Activated T-helper 1 cell treated with anti-CD3 and anti-CD28 coated beads, Interleukin-12 subunit alpha, Interleukin-12 subunit beta, Interleukin-2, Interleukin-4 antibody, amounts not matched to agents 30 ng/mL and 10 ng/mL and 1 ng/mL, durations not matched to agents 14 hours and 24 hours and 36 hours (primary cell): ENCODE measurements at regions not wholly inside any gene's neighbourhood (a gene's known extent, or its start where the extent isn't known, plus 50 kb on each side); places are given as distances from the start of the nearest gene placed in this dataset.

Experiments
- DNase-seq: peaks from one replicate; pipeline ENCODE4 v3.0.0; 2021; ENCODE audit warnings: low spot score
- H3K27ac Mint-ChIP-seq: one replicate; pipeline ENCODE4 v1.8.0; 2021; ENCODE audit warnings: mild to moderate bottlenecking, mixed read lengths
- H3K27me3 Mint-ChIP-seq: one replicate; pipeline ENCODE4 v1.8.0; 2022; ENCODE audit warnings: mild to moderate bottlenecking, moderate library complexity, mixed read lengths; ENCODE audit not compliant: insufficient read depth
- H3K36me3 Mint-ChIP-seq: one replicate; pipeline ENCODE4 v1.8.0; 2021; ENCODE audit warnings: low read depth, mixed read lengths
- H3K4me1 Mint-ChIP-seq: one replicate; pipeline ENCODE4 v1.8.0; 2021; ENCODE audit warnings: low read depth, mixed read lengths
- H3K4me3 Mint-ChIP-seq: one replicate; pipeline ENCODE4 v1.8.0; 2021; ENCODE audit warnings: mild to moderate bottlenecking, moderate library complexity, mixed read lengths
- H3K9me3 Mint-ChIP-seq: one replicate; pipeline ENCODE4 v1.8.0; 2021; ENCODE audit warnings: mixed read lengths
- intact Hi-C: fragments of 100-400 bp; cut with micrococcal nuclease; formaldehyde crosslinking; loops from one replicate; pipeline ENCODE4 v1.15.1; 2024

GRCh38 chr5:123785162-123786071 lies 273.4 kb downstream of the CSNK1G3 start:
- intact Hi-C loops, result no loop called here
- no peak for DNase-seq
- no peaks in the 10 kb centered on the region for H3K4me1 Mint-ChIP-seq
- H3K27ac Mint-ChIP-seq, result no peak overlapping the region
- no peaks in the 10 kb centered on the region for H3K36me3 Mint-ChIP-seq
- H3K9me3 Mint-ChIP-seq, result no peaks in the 10 kb centered on the region
- no peak overlapping the region for H3K4me3 Mint-ChIP-seq
- H3K27me3 Mint-ChIP-seq, result no peaks in the 10 kb centered on the region

DNA sequence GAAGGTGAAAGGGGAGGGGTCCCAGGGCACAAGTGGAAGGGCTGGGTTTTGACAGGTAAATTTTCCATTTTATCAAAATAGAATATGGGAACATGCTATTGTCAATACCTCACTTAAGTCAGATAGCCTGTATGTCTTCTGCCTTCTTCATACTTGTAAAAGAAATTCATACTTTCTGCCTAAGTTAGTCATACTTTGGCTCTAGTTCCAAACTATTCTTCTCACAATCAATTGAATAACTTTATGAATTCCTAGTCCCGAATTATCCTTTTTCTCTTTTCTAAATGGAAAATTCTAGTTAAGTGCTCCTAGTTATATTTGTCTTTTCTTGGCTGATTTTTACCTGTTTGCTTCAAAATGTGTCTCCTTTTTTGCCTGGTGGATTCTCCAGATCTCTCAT lies 271.4 kb downstream of the CSNK1G3 start:
- H3K4me1 Mint-ChIP-seq, result no peaks in the 10 kb centered on the region
- no peak overlapping the region for H3K4me3 Mint-ChIP-seq
- no peaks in the 10 kb centered on the region for H3K9me3 Mint-ChIP-seq
- no peak overlapping the region for H3K27ac Mint-ChIP-seq
- H3K27me3 Mint-ChIP-seq, result no peaks in the 10 kb centered on the region
- H3K36me3 Mint-ChIP-seq, result no peaks in the 10 kb centered on the region
- intact Hi-C loops, result no loop called here
- DNase-seq, result no peak

GRCh38 chr5:123778641-123779040 lies 266.7 kb downstream of the CSNK1G3 start:
- Mint-ChIP-seq H3K27ac (no peak overlapping the region), H3K4me1 (no peaks in the 10 kb centered on the region), H3K36me3 (no peaks in the 10 kb centered on the region), H3K9me3 (no peaks in the 10 kb centered on the region), H3K27me3 (no peaks in the 10 kb centered on the region), H3K4me3 (no peak overlapping the region)
- intact Hi-C loops, result no loop called here
- DNase-seq, result no peak

- Mint-ChIP-seq H3K27ac (no peak overlapping the region), H3K4me3 (no peak overlapping the region), H3K4me1 (no peaks in the 10 kb centered on the region), H3K9me3 (no peaks in the 10 kb centered on the region), H3K27me3 (no peaks in the 10 kb centered on the region), H3K36me3 (no peaks in the 10 kb centered on the region)
- DNase-seq, result no peak
- intact Hi-C loops, result no loop called here
Measured at GRCh38 chr5:123776761-123777160, 264.8 kb downstream of the CSNK1G3 start.

DNA sequence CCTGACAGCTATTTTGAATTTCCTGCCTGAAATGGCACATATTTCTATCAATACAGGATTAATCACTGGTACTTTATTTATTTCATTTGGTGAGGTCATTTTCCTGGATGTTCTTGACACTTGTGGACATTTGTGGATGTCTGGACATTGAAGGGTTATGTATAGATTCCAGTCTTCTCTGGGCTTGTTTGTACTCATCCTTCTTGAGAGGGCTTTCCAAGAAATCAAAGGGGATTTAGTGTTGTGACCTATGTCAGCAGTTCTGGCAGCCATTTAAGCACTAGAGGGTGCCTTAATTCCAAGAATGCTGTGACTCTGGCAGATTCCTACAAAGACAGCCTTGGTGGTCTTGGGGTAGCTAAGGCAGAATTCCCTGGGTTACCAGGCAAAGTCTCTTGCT lies 259.7 kb downstream of the CSNK1G3 start:
- intact Hi-C loops, result no loop called here
- no peaks in the 10 kb centered on the region for H3K9me3 Mint-ChIP-seq
- no peak overlapping the region for H3K4me3 Mint-ChIP-seq
- no peaks in the 10 kb centered on the region for H3K27me3 Mint-ChIP-seq
- no peaks in the 10 kb centered on the region for H3K4me1 Mint-ChIP-seq
- H3K27ac Mint-ChIP-seq, result no peak overlapping the region
- no peaks in the 10 kb centered on the region for H3K36me3 Mint-ChIP-seq
- no peak for DNase-seq

DNA sequence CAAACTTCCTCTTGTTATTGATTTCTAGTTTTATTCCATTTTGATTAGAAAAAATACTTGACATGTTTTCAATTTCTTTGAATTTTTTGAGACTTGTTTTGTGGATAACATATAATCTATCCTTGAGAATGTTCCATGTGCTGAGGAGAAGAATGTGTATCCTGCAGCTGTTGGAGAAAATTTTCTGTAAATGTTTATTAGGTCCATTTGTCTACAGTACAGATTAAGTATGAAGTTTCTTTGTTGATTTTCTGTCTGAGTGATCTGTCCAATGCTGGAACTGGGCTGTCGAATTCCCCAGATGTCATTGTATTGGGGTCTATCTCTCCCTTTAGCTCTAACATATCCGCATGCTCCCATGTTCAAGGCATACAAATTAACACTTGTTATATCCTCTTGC lies 251.2 kb downstream of the CSNK1G3 start:
- no peak overlapping the region for H3K27ac Mint-ChIP-seq
- no peak overlapping the region for H3K4me3 Mint-ChIP-seq
- intact Hi-C loops, result no loop called here
- H3K36me3 Mint-ChIP-seq, result no peaks in the 10 kb centered on the region
- H3K27me3 Mint-ChIP-seq, result no peaks in the 10 kb centered on the region
- no peaks in the 10 kb centered on the region for H3K4me1 Mint-ChIP-seq
- no peak for DNase-seq
- H3K9me3 Mint-ChIP-seq, result no peaks in the 10 kb centered on the region

DNA sequence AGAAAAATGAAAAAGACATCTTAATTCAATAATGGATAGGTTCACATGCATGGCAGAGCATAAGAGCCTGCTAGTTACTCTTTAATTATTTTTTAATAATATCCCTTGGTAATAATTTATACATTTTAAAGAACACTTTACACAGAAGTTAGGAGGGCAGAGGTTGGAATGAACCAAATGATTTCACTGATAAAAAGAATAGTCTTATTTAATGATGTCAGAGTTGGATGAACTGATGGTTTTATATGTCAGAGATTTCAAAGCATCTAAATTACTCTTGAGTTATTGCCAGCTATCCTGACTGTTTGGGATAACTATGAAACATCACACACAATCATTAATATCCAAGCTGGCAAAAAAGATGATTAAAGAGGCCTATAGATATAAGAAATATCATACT lies 244.8 kb downstream of the CSNK1G3 start:
- Mint-ChIP-seq H3K36me3 (no peaks in the 10 kb centered on the region), H3K27me3 (no peaks in the 10 kb centered on the region), H3K9me3 (no peaks in the 10 kb centered on the region), H3K27ac (no peak overlapping the region), H3K4me3 (no peak overlapping the region), H3K4me1 (no peaks in the 10 kb centered on the region)
- DNase-seq, result no peak
- intact Hi-C loops, result no loop called here

- no peaks in the 10 kb centered on the region for H3K27me3 Mint-ChIP-seq
- no peak overlapping the region for H3K27ac Mint-ChIP-seq
- no peaks in the 10 kb centered on the region for H3K4me1 Mint-ChIP-seq
- H3K9me3 Mint-ChIP-seq, result no peaks in the 10 kb centered on the region
- no peaks in the 10 kb centered on the region for H3K36me3 Mint-ChIP-seq
- no peak for DNase-seq
- no peak overlapping the region for H3K4me3 Mint-ChIP-seq
- intact Hi-C loops, result no loop called here
Measured at GRCh38 chr5:123756318-123756665, 244.3 kb downstream of the CSNK1G3 start.

DNA sequence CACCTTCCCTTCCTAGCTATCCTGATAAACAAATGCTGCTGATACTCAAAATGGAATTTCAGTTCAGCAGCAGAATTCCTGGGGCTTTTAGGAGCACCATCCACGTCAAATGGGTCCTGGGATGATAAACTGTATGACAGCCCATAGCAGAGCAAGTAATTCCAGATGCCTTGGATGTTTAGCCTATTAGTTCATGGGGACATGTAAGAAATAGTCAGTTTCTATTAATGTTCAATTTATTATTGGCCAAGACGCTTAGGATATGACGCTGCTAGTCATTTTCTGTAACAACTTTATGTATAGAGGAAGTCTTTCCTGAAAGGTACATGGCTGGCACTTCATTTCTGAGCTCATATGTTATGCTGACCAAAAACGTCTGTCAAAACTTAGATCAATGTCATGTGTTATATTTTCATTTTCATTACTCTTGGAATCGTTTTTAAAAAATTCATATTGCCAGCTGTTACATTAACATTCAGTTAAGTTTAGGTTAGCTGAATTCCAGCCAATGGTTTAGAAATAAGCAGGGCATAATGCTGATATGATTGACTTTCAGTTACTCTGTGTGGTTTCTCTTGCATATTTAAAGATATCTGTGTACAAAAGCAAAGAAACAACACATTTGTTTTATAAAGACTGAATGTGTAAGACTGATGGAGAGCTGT lies 243.8 kb downstream of the CSNK1G3 start:
- H3K9me3 Mint-ChIP-seq, result no peaks in the 10 kb centered on the region
- intact Hi-C loops, result no loop called here
- no peak overlapping the region for H3K27ac Mint-ChIP-seq
- H3K4me1 Mint-ChIP-seq, result no peaks in the 10 kb centered on the region
- H3K27me3 Mint-ChIP-seq, result no peaks in the 10 kb centered on the region
- no peaks in the 10 kb centered on the region for H3K36me3 Mint-ChIP-seq
- DNase-seq, result no peak
- no peak overlapping the region for H3K4me3 Mint-ChIP-seq

GRCh38 chr5:123754908-123755307 lies 242.9 kb downstream of the CSNK1G3 start:
- no peaks in the 10 kb centered on the region for H3K4me1 Mint-ChIP-seq
- H3K27me3 Mint-ChIP-seq, result no peaks in the 10 kb centered on the region
- no peaks in the 10 kb centered on the region for H3K36me3 Mint-ChIP-seq
- intact Hi-C loops, result no loop called here
- no peak for DNase-seq
- H3K27ac Mint-ChIP-seq, result no peak overlapping the region
- no peaks in the 10 kb centered on the region for H3K9me3 Mint-ChIP-seq
- no peak overlapping the region for H3K4me3 Mint-ChIP-seq

DNA sequence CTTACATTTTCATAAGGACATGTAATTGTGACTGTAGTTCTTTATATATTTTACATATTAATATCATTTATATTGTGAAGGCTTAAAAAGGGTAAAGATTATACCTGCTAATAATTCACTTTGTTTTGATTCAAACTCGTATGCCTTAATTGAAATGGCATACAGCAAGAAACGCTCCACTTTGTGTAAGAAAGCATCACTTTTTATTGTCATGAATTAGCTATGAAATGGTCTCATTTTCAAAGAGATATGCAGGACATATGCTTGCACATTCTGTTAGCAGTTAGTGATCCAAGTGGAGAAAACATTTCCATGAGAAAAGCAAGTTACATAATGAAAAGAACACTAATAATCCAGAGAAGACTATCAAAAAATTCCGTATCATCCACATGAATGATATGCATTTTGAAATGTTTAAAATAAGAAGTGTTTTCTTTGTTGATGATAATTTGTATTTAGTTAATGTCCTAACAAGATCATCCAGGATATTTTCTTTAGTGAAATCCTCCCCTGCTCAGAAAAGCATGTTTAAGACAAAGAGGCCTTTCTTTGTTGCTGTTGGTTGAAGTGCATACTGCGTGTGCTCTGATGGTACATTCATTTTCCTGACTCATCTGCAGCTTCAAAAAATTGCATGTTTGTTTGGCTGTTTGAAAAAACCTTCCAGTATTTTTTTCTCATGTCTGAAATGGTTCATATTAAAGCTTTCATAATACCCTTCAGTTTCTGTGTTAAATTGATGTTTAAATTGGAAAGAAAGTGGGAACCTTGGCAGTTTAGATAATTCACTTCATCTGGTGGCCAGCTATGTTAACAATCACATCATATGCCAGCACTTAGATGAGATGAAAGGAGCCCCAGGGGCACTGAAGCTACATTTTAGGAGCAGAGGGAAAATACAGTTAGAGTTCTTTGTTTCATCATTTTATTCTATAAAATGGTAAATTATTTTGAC lies 242.2 kb downstream of the CSNK1G3 start:
- intact Hi-C loops, result no loop called here
- H3K36me3 Mint-ChIP-seq, result no peaks in the 10 kb centered on the region
- no peak overlapping the region for H3K4me3 Mint-ChIP-seq
- DNase-seq, result no peak
- H3K9me3 Mint-ChIP-seq, result no peaks in the 10 kb centered on the region
- H3K4me1 Mint-ChIP-seq, result no peaks in the 10 kb centered on the region
- no peak overlapping the region for H3K27ac Mint-ChIP-seq
- no peaks in the 10 kb centered on the region for H3K27me3 Mint-ChIP-seq

DNA sequence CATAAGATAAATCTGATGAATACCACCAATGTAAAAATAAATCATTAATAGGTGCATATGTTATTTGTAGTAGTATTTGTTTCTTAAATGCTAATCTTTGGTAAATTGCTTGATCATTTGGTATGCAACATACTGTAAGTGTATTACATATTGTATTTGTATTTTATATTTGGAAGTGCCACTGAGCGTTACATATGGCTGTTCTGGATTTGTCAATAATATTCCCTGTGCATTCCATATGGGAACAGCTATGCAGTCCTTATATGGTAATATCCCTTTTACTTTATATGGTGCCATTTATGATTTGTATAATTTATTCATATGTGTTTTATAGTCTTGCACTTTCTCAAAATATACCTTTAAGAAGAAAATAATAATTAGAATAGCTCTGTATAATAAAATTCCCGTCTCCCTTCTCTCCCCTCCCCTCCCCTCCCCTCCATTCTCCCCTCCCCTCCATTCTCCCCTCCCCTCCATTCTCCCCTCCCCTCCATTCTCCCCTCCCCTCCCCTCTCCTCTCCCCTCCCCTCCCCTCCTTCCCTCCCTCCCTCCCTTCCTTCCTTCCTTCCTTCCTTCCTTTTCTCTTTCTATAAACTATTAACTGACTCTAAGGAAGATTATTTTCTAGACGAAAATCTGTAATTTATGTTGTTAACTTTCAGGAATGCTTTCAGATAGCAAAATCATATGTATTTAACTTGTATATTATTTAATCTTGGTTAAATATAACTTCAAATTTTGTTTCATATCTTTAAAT lies 241.4 kb downstream of the CSNK1G3 start:
- Mint-ChIP-seq H3K9me3 (no peaks in the 10 kb centered on the region), H3K4me1 (no peaks in the 10 kb centered on the region), H3K27me3 (no peaks in the 10 kb centered on the region), H3K27ac (no peak overlapping the region), H3K4me3 (no peak overlapping the region), H3K36me3 (no peaks in the 10 kb centered on the region)
- DNase-seq, result no peak
- intact Hi-C loops, result no loop called here
